HEK293 (cell line): ENCODE measurements at regions not wholly inside any gene's neighbourhood (a gene's known extent, or its start where the extent isn't known, plus 50 kb on each side); places are given as distances from the start of the nearest gene placed in this dataset.

ENCODE experiments used
- CTCF ChIA-PET: fragments of 350-600 bp; formaldehyde crosslinking; extraction: SDS; loops from one replicate; lab custom pipeline; 2021; ENCODE audit warnings: antibody characterized with exemption; lab: Yijun Ruan, JAX
- POLR2A ChIA-PET: fragments of 300-600 bp; formaldehyde crosslinking; extraction: SDS; loops from one replicate; lab custom pipeline; 2020; ENCODE audit warnings: antibody characterized with exemption, inconsistent platforms; lab: Yijun Ruan, JAX
- H3K27ac ChIP-seq: fragments of 200-500 bp; sonication (Bioruptor generic); 2 replicates; pipeline ENCODE4 v1.5.1; 2014; ENCODE audit warnings: low read depth, low read length, control low read depth, inconsistent platforms; ENCODE audit errors: extremely low read depth
- H3K36me3 ChIP-seq, 2 experiments: fragments of 200-500 bp in 1 of 2; sonication (Bioruptor generic) in 1 of 2; 1 replicate in 1 of 2; 2 replicates in 1 of 2; pipeline ENCODE4 v1.5.1; 2014 to 2017; ENCODE audit warnings: inconsistent platforms in 2 of 2, low read length in 2 of 2; ENCODE audit not compliant: control insufficient read depth in 2 of 2, insufficient read depth in 1 of 2
- H3K4me1 ChIP-seq: fragments of 200-500 bp; sonication (Bioruptor generic); 2 replicates; pipeline ENCODE4 v1.5.1; 2014; ENCODE audit warnings: mild to moderate bottlenecking, low read length, inconsistent platforms; ENCODE audit not compliant: control insufficient read depth, insufficient read depth
- H3K4me3 ChIP-seq: 2 replicates; pipeline ENCODE4 v1.5.1; 2011; ENCODE audit warnings: low read depth, mild to moderate bottlenecking, control low read depth, low read length, moderate library complexity
- H3K9me3 ChIP-seq: fragments of 200-500 bp; sonication (Bioruptor generic); 2 replicates; pipeline ENCODE4 v1.5.1; 2014; ENCODE audit warnings: low read depth, low read length, inconsistent platforms; ENCODE audit not compliant: control insufficient read depth, insufficient read depth
- TCF7L2 ChIP-seq: IDR thresholded peaks from 2 replicates; pipeline ENCODE4 v1.6.1; 2011; ENCODE audit warnings: low read depth, mild to moderate bottlenecking, inconsistent platforms, low read length, moderate library complexity, borderline replicate concordance
- YY2 ChIP-seq: fragments of 450-650 bp; formaldehyde crosslinking; IDR thresholded peaks from 2 replicates; pipeline ENCODE4 v1.5.1; 2016; ENCODE audit warnings: missing biosample characterization, missing genetic modification characterization
- ZBTB7A ChIP-seq: fragments of 450-650 bp; formaldehyde crosslinking; IDR thresholded peaks from 2 replicates; pipeline ENCODE4 v1.5.1; 2016; ENCODE audit warnings: low read depth, missing biosample characterization, missing genetic modification characterization
- ZFP41 ChIP-seq: fragments of 450-650 bp; formaldehyde crosslinking; IDR thresholded peaks from 2 replicates; pipeline ENCODE4 v1.5.1; 2016; ENCODE audit warnings: missing biosample characterization, missing genetic modification characterization, borderline replicate concordance
- ZNF112 ChIP-seq: fragments of 450-650 bp; formaldehyde crosslinking; IDR thresholded peaks from 2 replicates; pipeline ENCODE4 v1.5.0; 2017; ENCODE audit warnings: missing biosample characterization, missing genetic modification characterization
- ZNF132 ChIP-seq: fragments of 450-650 bp; formaldehyde crosslinking; IDR thresholded peaks from 2 replicates; pipeline ENCODE4 v1.5.1; 2017; ENCODE audit warnings: missing biosample characterization, missing genetic modification characterization, borderline replicate concordance
- ZNF23 ChIP-seq: fragments of 450-650 bp; formaldehyde crosslinking; IDR thresholded peaks from 2 replicates; pipeline ENCODE4 v1.5.1; 2016; ENCODE audit warnings: missing biosample characterization, missing genetic modification characterization, borderline replicate concordance
- ZNF394 ChIP-seq: fragments of 450-650 bp; formaldehyde crosslinking; IDR thresholded peaks from 2 replicates; pipeline ENCODE4 v1.5.1; 2016; ENCODE audit warnings: missing biosample characterization, missing genetic modification characterization, mild to moderate bottlenecking, moderate library complexity, borderline replicate concordance
- ZNF791 ChIP-seq: fragments of 450-650 bp; formaldehyde crosslinking; IDR thresholded peaks from 2 replicates; pipeline ENCODE4 v1.5.1; 2016; ENCODE audit warnings: missing biosample characterization, missing genetic modification characterization
- ZSCAN23 ChIP-seq: fragments of 450-650 bp; formaldehyde crosslinking; IDR thresholded peaks from 2 replicates; pipeline ENCODE4 v1.5.1; 2016; ENCODE audit warnings: missing biosample characterization, missing genetic modification characterization
- TF ChIP-seq, protein P1 (sequence below): fragments of 450-650 bp; formaldehyde crosslinking; IDR thresholded peaks from 2 replicates; pipeline ENCODE4 v1.5.1; 2016; ENCODE audit warnings: missing biosample characterization, missing genetic modification characterization
- TF ChIP-seq, protein P2 (sequence below): fragments of 450-650 bp; formaldehyde crosslinking; IDR thresholded peaks from 2 replicates; pipeline ENCODE4 v1.5.0; 2017; ENCODE audit warnings: missing biosample characterization, missing genetic modification characterization, borderline replicate concordance
- TF ChIP-seq, protein P3 (sequence below): fragments of 450-650 bp; formaldehyde crosslinking; IDR thresholded peaks from 2 replicates; pipeline ENCODE4 v1.5.1; 2016; ENCODE audit warnings: missing biosample characterization, missing genetic modification characterization
- TF ChIP-seq, protein P4 (sequence below): fragments of 450-650 bp; formaldehyde crosslinking; IDR thresholded peaks from 2 replicates; pipeline ENCODE4 v1.5.1; 2016; ENCODE audit warnings: missing biosample characterization, missing genetic modification characterization
- TF ChIP-seq, protein P5 (sequence below): fragments of 450-650 bp; formaldehyde crosslinking; IDR thresholded peaks from 2 replicates; pipeline ENCODE4 v1.5.1; 2016; ENCODE audit warnings: missing biosample characterization, missing genetic modification characterization
- TF ChIP-seq, protein P6 (sequence below): fragments of 450-650 bp; formaldehyde crosslinking; IDR thresholded peaks from 2 replicates; pipeline ENCODE4 v1.5.1; 2016; ENCODE audit warnings: missing biosample characterization, missing genetic modification characterization
- TF ChIP-seq, protein P7 (sequence below): fragments of 450-650 bp; formaldehyde crosslinking; IDR thresholded peaks from 2 replicates; pipeline ENCODE4 v1.5.1; 2016; ENCODE audit warnings: missing biosample characterization, missing genetic modification characterization

DNA sequence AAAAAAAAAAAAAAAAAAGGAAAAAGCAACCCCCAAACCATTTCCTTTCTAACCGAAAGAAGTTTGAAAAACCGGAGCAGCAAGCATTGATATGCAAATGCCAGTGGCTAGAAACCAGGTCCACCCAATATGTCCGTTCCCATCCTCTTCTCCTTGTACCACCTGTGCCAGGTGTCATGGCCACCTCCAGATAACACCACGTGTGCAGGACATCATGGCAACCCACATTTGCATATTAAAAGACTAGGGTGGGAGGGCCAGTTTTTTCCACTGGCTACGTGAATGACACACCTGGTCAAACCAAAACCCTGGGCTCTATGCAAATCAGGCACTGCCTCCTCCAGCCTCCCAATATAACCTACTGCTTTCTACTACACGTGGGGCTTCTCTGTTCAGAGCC is 303.3 kb upstream of the GULP1 start (continued):
- TF ChIP-seq, protein P1, sequence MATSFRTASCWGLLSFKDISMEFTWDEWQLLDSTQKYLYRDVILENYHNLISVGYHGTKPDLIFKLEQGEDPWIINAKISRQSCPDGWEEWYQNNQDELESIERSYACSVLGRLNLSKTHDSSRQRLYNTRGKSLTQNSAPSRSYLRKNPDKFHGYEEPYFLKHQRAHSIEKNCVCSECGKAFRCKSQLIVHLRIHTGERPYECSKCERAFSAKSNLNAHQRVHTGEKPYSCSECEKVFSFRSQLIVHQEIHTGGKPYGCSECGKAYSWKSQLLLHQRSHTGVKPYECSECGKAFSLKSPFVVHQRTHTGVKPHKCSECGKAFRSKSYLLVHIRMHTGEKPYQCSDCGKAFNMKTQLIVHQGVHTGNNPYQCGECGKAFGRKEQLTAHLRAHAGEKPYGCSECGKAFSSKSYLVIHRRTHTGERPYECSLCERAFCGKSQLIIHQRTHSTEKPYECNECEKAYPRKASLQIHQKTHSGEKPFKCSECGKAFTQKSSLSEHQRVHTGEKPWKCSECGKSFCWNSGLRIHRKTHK: no peak
- TF ChIP-seq ZSCAN23 (tag by site-specific recombination): no peak
- TF ChIP-seq, protein P2, sequence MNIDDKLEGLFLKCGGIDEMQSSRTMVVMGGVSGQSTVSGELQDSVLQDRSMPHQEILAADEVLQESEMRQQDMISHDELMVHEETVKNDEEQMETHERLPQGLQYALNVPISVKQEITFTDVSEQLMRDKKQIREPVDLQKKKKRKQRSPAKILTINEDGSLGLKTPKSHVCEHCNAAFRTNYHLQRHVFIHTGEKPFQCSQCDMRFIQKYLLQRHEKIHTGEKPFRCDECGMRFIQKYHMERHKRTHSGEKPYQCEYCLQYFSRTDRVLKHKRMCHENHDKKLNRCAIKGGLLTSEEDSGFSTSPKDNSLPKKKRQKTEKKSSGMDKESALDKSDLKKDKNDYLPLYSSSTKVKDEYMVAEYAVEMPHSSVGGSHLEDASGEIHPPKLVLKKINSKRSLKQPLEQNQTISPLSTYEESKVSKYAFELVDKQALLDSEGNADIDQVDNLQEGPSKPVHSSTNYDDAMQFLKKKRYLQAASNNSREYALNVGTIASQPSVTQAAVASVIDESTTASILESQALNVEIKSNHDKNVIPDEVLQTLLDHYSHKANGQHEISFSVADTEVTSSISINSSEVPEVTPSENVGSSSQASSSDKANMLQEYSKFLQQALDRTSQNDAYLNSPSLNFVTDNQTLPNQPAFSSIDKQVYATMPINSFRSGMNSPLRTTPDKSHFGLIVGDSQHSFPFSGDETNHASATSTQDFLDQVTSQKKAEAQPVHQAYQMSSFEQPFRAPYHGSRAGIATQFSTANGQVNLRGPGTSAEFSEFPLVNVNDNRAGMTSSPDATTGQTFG: no peak
- TF ChIP-seq, protein P3, sequence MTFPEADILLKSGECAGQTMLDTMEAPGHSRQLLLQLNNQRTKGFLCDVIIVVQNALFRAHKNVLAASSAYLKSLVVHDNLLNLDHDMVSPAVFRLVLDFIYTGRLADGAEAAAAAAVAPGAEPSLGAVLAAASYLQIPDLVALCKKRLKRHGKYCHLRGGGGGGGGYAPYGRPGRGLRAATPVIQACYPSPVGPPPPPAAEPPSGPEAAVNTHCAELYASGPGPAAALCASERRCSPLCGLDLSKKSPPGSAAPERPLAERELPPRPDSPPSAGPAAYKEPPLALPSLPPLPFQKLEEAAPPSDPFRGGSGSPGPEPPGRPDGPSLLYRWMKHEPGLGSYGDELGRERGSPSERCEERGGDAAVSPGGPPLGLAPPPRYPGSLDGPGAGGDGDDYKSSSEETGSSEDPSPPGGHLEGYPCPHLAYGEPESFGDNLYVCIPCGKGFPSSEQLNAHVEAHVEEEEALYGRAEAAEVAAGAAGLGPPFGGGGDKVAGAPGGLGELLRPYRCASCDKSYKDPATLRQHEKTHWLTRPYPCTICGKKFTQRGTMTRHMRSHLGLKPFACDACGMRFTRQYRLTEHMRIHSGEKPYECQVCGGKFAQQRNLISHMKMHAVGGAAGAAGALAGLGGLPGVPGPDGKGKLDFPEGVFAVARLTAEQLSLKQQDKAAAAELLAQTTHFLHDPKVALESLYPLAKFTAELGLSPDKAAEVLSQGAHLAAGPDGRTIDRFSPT: no peak
- no peak for TF ChIP-seq TCF7L2
- TF ChIP-seq, protein P4, sequence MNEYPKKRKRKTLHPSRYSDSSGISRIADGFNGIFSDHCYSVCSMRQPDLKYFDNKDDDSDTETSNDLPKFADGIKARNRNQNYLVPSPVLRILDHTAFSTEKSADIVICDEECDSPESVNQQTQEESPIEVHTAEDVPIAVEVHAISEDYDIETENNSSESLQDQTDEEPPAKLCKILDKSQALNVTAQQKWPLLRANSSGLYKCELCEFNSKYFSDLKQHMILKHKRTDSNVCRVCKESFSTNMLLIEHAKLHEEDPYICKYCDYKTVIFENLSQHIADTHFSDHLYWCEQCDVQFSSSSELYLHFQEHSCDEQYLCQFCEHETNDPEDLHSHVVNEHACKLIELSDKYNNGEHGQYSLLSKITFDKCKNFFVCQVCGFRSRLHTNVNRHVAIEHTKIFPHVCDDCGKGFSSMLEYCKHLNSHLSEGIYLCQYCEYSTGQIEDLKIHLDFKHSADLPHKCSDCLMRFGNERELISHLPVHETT (tag by site-specific recombination): no peak

DNA sequence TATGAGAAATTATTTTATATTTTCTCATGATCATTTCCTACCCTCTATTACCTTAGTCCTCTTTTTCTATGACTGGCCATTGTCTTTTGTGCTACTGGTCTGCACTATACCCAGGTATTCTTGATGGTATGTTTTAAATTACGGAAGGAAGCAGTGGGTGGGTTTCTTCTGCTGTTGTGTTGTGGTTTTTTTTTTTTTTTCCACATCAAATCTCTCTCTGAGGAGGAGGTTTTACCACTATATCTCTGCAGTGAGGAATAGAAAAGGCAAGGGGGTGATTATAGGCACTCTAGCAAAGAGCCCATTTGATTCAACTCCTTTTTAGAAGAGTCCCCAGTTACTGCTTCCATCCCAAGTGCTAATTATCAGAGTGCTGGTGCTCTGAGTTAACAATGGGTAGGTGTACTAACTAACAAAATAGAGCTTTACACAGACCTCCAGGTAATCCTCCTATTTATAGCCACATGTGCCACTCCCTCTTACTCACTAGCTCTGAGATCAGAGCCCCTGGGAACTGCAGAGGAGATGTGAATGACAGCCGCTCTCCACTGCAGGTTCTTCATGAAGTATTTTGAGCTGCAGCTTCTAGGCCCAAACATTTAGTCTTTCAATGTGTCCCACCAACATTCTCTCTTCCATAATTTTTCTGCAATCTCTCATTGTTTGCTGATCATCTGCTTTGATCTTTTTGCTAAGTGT is 301.6 kb upstream of the GULP1 start:
- H3K27ac ChIP-seq: no peak overlapping the region
- no peaks in the 10 kb centered on the region for H3K36me3 ChIP-seq
- CTCF ChIA-PET: interaction anchor here (0.6 kb wide), 1 partner anchor 24 kb away, joined by 3 read pairs; no protein-coding TSS in a partner anchor
- no peak overlapping the region for H3K4me3 ChIP-seq
- POLR2A ChIA-PET: no interaction called here
- TF ChIP-seq ZNF394 (tag by site-specific recombination) (no peak), ZNF132 (tag by site-specific recombination) (no peak)
- H3K9me3 ChIP-seq: no peaks in the 10 kb centered on the region
- H3K4me1 ChIP-seq: no peaks in the 10 kb centered on the region

DNA sequence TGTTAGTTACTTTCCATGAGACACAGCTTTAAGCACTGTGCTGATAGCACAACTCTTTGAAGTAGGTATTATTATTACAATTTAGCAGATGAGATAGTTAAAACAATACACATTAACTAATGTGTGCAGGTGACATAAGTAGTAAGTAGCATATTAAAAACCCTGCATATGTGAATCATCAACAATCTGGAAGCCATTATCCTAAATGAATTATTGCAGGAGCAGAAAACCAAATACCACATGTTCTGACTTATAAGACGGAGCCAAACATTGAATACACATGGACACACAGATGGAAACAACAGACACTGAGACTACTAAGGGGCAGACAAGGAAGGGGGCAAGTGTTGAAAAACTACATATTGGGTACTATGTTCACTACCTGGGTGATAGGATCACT is 300.3 kb upstream of the GULP1 start:
- no peaks in the 10 kb centered on the region for H3K4me1 ChIP-seq
- no peaks in the 10 kb centered on the region for H3K9me3 ChIP-seq
- no peaks in the 10 kb centered on the region for H3K36me3 ChIP-seq
- ChIA-PET CTCF (no interaction called here), POLR2A (no interaction called here)
- no peak overlapping the region for H3K4me3 ChIP-seq
- no peak overlapping the region for H3K27ac ChIP-seq
- TF ChIP-seq ZFP41 (tag by site-specific recombination) (no peak), YY2 (tag by site-specific recombination) (no peak), ZNF23 (tag by site-specific recombination) (no peak), ZNF791 (tag by site-specific recombination) (no peak), ZBTB7A (tag by site-specific recombination) (no peak), ZNF112 (tag by site-specific recombination) (no peak)
- TF ChIP-seq, protein P5, sequence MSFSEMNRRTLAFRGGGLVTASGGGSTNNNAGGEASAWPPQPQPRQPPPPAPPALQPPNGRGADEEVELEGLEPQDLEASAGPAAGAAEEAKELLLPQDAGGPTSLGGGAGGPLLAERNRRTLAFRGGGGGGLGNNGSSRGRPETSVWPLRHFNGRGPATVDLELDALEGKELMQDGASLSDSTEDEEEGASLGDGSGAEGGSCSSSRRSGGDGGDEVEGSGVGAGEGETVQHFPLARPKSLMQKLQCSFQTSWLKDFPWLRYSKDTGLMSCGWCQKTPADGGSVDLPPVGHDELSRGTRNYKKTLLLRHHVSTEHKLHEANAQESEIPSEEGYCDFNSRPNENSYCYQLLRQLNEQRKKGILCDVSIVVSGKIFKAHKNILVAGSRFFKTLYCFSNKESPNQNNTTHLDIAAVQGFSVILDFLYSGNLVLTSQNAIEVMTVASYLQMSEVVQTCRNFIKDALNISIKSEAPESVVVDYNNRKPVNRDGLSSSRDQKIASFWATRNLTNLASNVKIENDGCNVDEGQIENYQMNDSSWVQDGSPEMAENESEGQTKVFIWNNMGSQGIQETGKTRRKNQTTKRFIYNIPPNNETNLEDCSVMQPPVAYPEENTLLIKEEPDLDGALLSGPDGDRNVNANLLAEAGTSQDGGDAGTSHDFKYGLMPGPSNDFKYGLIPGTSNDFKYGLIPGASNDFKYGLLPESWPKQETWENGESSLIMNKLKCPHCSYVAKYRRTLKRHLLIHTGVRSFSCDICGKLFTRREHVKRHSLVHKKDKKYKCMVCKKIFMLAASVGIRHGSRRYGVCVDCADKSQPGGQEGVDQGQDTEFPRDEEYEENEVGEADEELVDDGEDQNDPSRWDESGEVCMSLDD (tag by site-specific recombination): no peak
- TF ChIP-seq, protein P6, sequence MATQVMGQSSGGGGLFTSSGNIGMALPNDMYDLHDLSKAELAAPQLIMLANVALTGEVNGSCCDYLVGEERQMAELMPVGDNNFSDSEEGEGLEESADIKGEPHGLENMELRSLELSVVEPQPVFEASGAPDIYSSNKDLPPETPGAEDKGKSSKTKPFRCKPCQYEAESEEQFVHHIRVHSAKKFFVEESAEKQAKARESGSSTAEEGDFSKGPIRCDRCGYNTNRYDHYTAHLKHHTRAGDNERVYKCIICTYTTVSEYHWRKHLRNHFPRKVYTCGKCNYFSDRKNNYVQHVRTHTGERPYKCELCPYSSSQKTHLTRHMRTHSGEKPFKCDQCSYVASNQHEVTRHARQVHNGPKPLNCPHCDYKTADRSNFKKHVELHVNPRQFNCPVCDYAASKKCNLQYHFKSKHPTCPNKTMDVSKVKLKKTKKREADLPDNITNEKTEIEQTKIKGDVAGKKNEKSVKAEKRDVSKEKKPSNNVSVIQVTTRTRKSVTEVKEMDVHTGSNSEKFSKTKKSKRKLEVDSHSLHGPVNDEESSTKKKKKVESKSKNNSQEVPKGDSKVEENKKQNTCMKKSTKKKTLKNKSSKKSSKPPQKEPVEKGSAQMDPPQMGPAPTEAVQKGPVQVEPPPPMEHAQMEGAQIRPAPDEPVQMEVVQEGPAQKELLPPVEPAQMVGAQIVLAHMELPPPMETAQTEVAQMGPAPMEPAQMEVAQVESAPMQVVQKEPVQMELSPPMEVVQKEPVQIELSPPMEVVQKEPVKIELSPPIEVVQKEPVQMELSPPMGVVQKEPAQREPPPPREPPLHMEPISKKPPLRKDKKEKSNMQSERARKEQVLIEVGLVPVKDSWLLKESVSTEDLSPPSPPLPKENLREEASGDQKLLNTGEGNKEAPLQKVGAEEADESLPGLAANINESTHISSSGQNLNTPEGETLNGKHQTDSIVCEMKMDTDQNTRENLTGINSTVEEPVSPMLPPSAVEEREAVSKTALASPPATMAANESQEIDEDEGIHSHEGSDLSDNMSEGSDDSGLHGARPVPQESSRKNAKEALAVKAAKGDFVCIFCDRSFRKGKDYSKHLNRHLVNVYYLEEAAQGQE: no peak
- TF ChIP-seq, protein P7, sequence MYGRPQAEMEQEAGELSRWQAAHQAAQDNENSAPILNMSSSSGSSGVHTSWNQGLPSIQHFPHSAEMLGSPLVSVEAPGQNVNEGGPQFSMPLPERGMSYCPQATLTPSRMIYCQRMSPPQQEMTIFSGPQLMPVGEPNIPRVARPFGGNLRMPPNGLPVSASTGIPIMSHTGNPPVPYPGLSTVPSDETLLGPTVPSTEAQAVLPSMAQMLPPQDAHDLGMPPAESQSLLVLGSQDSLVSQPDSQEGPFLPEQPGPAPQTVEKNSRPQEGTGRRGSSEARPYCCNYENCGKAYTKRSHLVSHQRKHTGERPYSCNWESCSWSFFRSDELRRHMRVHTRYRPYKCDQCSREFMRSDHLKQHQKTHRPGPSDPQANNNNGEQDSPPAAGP (tag by site-specific recombination): no peak
